HG03521 (cell line): ENCODE measurements at regions not wholly inside any gene's neighbourhood (a gene's known extent, or its start where the extent isn't known, plus 50 kb on each side); places are given as distances from the start of the nearest gene placed in this dataset.
"Not testable (repeated sequence)": the region's sequence is repeated elsewhere in the genome, so short reads cannot be mapped to it uniquely, and the experiment has no call there.

ENCODE experiments used
- ATAC-seq: cut with Tn5 transposase; IDR thresholded peaks from one replicate; pipeline ENCODE4 v1.9.1; 2021; ENCODE audit warnings: mild to moderate bottlenecking, moderate library complexity; ENCODE audit not compliant: unreplicated experiment

GRCh38 chr18:1392865-1393734, 488.4 kb downstream of the ADCYAP1 start:
- no peak for ATAC-seq

DNA sequence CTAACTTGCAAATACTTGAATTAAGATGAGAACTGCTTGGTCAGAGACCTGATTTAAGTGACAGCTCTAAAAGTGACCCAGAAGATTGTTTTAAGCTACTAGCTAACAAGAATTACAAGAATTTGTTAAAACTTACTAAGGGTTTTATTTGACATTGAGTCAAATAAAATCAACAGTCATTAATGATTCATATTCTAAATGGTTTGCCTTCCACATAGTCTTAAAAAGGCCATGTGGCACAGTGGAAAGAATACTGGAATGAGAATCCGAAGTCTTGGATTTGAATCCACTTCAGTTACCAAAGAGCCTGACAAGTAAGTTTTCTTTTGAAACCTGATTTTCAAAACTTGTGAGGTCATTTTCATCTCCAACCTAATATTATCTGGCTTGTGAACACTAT, 489.3 kb downstream of the ADCYAP1 start:
- ATAC-seq = no peak

DNA sequence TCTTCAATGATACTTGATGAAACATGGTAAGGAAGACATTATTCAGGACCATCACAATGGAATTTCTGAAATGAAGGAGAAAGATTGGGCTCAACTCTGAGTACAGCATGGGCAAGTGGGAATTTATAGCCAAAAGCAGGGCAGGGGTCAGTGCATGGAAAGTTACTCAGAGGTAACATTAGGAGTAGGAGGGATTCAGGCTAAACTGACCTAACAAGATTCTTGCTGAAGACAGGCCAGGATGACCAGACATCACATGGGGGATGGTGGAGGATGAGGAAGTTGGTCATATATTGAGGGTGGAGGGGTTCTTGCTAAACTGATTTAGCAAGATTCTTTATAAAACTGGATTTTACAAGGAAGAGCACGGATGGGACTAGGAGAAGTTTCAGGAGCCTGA, 489.8 kb downstream of the ADCYAP1 start:
- no peak for ATAC-seq

DNA sequence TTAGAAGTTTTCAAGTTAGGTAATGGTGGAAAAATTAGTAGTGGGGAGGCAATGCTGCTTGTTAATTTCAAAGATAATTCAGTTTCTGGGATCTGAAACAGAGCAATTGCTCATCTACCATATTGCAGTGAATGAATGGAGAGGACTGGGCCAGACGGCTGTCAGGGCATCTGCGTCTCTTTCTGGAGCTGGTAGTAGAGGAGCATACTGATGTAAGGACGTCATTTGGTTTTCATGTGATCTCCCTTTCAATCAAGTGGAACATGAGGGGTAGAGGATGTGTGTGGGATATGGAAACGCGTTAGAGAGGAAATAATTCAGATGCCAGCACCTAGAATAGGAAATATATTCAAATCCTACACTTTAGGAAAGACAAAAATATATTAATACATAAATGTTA, 490.3 kb downstream of the ADCYAP1 start:
- no peak for ATAC-seq

- no peak for ATAC-seq
These were observed 503.7 kb downstream of the ADCYAP1 start for GRCh38 chr18:1408376-1408775.

- no peak for ATAC-seq
These were observed 508.1 kb downstream of the ADCYAP1 start for GRCh38 chr18:1412655-1413322.

GRCh38 chr18:1413323-1413675, 508.6 kb downstream of the ADCYAP1 start:
- no peak for ATAC-seq

- ATAC-seq = no peak
These were observed 511.4 kb downstream of the ADCYAP1 start for GRCh38 chr18:1416074-1416473.

DNA sequence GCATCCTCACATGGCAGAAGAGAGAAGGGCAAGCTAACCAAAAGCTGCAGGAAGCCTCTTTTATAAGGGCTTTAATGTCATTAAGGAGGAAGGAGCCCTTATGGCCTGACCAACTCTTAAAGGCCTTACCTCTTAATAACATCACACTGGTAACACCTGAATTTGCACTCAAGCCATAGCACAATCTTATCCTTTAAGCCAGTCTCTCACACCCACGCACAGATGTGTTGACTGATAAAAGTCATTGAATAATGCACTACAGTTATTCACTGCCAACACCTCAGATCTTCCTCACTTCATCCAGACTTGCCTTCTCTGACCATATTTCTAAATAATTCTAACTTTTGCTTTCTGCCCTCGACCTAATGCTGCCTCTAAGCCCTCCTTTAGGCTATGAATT, 516.8 kb downstream of the ADCYAP1 start:
- ATAC-seq = no peak

DNA sequence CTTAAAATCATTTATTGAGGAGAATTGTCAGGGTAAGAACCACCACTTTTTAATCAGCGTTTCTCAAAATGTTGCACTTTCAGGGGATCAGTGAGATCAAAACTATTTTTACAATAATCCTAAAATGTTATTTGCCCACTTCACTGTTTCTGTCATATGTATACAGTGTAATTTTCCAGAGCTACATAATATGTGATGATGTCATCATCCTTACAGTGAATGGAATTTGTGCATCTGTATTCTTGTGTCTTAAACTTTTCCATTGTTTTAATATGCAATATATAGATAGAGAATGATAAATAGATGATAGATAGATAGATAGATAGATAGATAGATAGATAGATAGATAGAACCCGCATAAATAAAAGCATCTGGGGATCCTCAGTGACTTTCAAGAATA, 518.0 kb downstream of the ADCYAP1 start:
- no peak for ATAC-seq

- no peak for ATAC-seq
These were observed 521.0 kb downstream of the ADCYAP1 start for GRCh38 chr18:1425679-1426078.

DNA sequence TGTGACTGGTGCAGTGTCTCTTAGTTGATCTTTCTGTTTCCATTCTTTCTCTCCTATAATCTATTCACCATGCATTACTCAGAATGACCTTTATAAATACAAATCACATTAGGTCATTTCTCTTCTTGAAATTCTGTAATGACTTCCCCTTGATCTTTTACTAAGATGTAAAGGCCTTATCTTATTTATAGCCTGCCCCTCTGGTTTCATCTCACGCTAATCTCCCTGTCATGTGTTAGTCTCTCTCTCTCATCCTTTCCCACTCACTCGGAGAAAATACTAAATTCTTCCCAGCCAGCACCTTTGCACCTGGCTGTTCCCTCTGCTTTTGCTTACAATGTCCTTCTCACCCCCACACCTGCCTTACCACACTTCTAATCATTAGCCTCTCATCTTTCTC, 530.8 kb downstream of the ADCYAP1 start:
- ATAC-seq = no peak

DNA sequence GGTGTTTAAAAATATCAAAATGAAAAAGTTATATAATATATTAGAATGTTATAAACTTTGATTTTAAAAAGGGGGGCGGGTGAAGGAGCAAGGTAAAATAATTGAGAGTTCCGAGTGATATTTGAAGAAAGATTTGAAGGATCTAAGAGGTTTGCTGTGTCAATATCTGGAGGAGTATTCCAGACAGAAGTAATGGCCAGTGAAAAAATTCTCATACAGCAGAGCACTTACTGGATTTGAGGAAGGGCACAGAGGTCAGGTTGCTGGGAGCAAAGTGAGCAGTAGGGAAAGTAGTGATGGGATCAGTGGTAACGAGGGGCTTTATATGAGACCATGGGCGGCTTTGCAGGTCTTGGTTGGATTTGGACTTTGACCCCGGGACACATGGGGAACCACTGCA, 531.5 kb downstream of the ADCYAP1 start:
- no peak for ATAC-seq

DNA sequence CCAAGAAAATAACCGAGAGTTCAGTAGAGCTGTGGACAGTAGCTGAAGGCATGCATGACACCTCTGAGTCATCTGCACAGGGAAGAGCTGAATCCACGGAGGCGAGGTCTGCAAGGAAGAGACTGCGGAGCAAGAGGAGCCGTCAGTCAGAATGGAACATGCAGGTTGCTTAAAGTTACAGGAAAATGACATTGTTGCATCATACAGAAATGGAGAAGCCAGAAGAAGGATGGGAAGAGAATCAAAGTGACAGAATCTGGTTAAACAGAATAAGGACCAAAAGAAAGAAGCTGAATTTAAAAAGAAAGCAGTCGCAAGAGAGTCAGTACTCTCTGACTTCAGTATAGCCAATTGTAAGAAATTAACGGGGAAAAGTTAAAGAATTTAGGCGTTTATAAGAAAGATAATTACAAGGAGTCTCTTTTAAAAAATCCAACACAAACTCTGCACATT, 533.8 kb downstream of the ADCYAP1 start:
- ATAC-seq = no peak

DNA sequence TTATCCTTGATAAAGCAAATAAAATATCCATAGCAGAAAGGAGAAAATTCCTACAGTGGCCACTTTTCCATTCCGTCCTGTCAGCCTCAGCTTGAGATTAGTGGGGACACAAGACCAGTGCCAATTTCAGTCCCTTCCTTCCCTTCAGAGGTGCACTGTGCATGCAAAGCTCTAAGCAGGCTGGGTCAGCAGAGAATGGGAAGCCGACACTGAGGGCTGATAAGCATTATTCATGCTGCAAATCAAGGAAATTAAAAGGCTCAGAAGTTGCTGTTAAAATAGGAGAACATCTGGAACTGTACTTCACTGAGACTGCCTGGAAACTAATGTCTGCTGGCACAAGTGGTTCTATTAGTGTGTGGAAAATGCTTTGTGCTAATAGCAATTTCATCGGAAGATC, 534.3 kb downstream of the ADCYAP1 start:
- ATAC-seq = no peak

DNA sequence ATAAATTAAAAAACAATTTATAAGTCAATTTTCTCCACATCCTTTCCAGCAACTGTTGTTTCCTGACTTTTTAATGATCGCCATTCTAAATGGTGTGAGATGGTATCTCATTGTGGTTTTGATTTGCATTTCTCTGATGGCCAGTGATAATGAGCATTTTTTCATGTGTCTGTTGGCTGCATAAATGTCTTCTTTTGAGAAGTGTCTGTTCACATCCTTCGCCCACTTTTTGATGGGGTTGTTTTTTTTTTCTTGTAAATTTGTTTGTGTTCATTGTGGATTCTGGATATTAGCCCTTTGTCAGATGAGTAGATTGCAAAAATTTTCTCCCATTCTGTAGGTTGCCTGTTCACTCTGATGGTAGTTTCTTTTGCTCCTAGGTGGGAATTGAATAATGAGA, 539.4 kb downstream of the ADCYAP1 start:
- ATAC-seq = not testable (repeated sequence)

DNA sequence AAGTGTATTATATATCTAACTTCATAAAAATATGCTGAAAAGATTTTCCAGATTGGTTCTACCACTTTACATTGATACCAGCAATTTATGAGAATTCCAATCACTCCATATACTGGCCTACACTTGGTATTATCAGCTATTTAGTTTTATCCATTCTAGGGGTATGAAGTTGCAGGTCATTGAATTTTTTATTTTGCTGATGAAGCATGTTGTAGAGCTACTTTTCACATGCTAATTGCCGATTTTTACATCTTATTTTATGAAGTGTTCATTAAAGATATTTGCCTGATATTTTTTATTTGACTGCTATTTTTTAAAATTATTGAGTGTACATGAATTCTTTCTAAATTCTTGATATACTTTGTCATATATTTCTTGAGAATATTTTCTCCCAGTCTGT, 542.1 kb downstream of the ADCYAP1 start:
- ATAC-seq = no peak

DNA sequence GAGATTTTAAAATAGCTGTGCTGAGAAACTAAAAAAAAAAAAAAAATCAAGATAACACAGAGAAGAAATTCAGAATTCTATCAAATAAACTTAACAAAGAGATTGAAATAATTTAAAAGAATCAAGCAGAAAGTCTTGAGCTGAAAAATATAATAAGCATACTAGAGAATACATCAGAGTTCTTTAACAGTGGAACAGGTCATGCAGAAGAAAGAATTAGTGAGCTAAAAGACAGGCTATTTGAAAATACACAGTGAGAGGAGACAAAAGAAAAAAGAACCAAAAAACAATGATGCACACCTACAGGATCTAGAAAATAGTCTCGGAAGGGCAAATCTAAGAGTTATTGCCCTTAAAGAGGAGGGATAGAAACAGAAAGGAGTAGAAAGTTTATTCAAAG, 548.1 kb downstream of the ADCYAP1 start:
- no peak for ATAC-seq

- ATAC-seq = no peak
These were observed 550.9 kb downstream of the ADCYAP1 start for GRCh38 chr18:1455605-1456004.

DNA sequence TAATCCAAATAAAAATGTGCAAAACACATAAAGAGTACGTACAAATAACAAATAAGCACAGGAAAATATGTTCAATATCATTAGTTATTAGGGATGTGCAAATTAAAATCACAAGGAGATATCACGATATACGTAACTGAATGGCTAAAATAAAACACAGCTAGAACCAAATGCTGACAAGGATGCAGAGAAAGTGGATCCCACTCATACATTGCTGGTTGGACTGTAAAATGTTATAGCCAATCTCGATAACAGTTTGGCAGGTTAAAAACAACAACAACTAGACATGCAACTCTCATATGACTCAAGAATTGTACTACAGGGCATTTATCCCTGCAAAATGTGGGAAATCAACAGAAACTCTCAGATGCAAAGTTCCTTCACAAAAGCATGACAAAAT, 553.9 kb downstream of the ADCYAP1 start:
- ATAC-seq = no peak

GRCh38 chr18:1463981-1464380, 559.3 kb downstream of the ADCYAP1 start:
- no peak for ATAC-seq

GRCh38 chr18:1464444-1465217, 560.0 kb downstream of the ADCYAP1 start:
- ATAC-seq = no peak
